ENCODE measurements at regions not wholly inside any gene's neighbourhood (a gene's known extent, or its start where the extent isn't known, plus 50 kb on each side); places are given as distances from the start of the nearest gene placed in this dataset.

DNA sequence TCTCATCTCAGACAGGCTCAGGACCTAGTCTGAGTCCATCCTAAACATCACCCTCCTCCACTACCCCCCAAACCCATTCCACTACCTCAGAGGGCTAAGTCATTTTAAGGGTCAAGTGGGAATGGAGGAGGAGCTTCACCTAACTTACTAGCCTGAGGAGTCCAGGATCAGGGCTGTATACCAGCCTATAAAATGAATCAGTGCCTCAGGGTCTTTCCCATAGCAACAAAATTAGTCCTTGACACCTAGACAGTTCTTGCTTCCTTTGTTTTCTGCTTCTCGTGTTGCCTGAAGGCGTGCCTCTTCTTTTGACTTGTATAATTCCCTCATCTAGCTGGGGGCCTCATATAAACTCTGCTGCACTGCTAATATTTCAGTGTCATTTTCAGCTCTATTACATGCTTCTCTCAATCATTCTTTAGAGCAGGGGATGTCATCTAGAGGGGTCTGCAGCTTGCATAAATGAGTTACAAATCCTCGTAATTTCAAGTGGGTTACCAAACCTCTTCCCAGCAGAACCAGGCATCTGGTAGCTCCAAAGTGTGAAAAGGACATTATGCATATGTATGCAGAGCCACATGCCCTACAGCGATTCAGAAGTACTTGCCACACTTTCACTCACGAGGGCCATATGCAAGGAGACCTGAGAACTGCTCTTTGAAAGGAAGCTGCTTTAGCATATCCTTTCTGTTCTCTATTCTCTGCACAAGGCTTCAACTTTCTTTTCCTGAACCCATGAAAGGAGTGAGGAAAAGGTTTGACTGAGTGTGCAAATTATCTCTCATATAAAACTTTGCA, 311.7 kb upstream of the SEMA6D start:
- Histone ChIP-seq H3K27ac (ENCODE audit: low read depth, low read length) (no peak overlapping the region), H3K27me3 (ENCODE audit: insufficient read depth, low read length) (no peaks in the 10 kb centered on the region), H3K9me2 (ENCODE audit: insufficient read depth) (no peaks in the 10 kb centered on the region), H3K36me3 (ENCODE audit: control insufficient read depth in 1 of 2, insufficient read depth in 2 of 2, low read length in 2 of 2) (no peaks in the 10 kb centered on the region), H3K9ac (ENCODE audit: low read length) (no peak overlapping the region), H3K4me3 (replicated peaks in 1 of 2; ENCODE audit: low read depth in 1 of 2, low read length in 2 of 2) (no peak overlapping the region), H2AFZ (ENCODE audit: low read depth, low read length, poor library complexity, severe bottlenecking) (no peak overlapping the region), H3K79me2 (ENCODE audit: insufficient read depth, low read length) (no peaks in the 10 kb centered on the region), H4K20me1 (ENCODE audit: insufficient read depth) (no peaks in the 10 kb centered on the region), H3K4me1 (ENCODE audit: control insufficient read depth in 1 of 2, insufficient read depth in 2 of 2, low read length in 2 of 2) (no peaks in the 10 kb centered on the region), H3K4me2 (ENCODE audit: low read length) (no peak overlapping the region), H3K9me3 (ENCODE audit: control insufficient read depth in 1 of 2, insufficient read depth in 1 of 2, low read depth in 1 of 2, low read length in 2 of 2) (peaks cover 6 to 39% of the 10 kb centered on the region in 2 experiments; a peak in 2 of 4 replicates)
- DNase-seq (ENCODE audit: low read depth, low spot score): no peak
- intact Hi-C loops (cut with micrococcal nuclease): no loop called here
- ChIA-PET POLR2A (no interaction called here), RAD21 (ENCODE audit: low non-redundant PET in 1 of 2, low total read pairs in 2 of 2, uncharacterized antibody in 2 of 2, unreplicated experiment in 2 of 2) (no interaction called here), CTCF (no interaction called here)
- ATAC-seq: no peak
- TF ChIP-seq POLR2A (IDR thresholded peaks at IDR 0.05; ENCODE audit: borderline replicate concordance, extremely low read depth, insufficient read depth, insufficient read length): no peak
- TF ChIP-seq FOSL1 (IDR thresholded peaks at IDR 0.05; ENCODE audit: low read depth): no peak
- no peak for TF ChIP-seq CBX3 (IDR thresholded peaks at IDR 0.05; ENCODE audit: low read depth)
- no peak for TF ChIP-seq CEBPB (IDR thresholded peaks at IDR 0.05; ENCODE audit: low read depth)
- TF ChIP-seq, protein P1, sequence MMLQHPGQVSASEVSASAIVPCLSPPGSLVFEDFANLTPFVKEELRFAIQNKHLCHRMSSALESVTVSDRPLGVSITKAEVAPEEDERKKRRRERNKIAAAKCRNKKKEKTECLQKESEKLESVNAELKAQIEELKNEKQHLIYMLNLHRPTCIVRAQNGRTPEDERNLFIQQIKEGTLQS (IDR thresholded peaks at IDR 0.05): no peak
- TF ChIP-seq, protein P2, sequence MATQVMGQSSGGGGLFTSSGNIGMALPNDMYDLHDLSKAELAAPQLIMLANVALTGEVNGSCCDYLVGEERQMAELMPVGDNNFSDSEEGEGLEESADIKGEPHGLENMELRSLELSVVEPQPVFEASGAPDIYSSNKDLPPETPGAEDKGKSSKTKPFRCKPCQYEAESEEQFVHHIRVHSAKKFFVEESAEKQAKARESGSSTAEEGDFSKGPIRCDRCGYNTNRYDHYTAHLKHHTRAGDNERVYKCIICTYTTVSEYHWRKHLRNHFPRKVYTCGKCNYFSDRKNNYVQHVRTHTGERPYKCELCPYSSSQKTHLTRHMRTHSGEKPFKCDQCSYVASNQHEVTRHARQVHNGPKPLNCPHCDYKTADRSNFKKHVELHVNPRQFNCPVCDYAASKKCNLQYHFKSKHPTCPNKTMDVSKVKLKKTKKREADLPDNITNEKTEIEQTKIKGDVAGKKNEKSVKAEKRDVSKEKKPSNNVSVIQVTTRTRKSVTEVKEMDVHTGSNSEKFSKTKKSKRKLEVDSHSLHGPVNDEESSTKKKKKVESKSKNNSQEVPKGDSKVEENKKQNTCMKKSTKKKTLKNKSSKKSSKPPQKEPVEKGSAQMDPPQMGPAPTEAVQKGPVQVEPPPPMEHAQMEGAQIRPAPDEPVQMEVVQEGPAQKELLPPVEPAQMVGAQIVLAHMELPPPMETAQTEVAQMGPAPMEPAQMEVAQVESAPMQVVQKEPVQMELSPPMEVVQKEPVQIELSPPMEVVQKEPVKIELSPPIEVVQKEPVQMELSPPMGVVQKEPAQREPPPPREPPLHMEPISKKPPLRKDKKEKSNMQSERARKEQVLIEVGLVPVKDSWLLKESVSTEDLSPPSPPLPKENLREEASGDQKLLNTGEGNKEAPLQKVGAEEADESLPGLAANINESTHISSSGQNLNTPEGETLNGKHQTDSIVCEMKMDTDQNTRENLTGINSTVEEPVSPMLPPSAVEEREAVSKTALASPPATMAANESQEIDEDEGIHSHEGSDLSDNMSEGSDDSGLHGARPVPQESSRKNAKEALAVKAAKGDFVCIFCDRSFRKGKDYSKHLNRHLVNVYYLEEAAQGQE (IDR thresholded peaks at IDR 0.05; ENCODE audit: low read depth): no peak
- TF ChIP-seq EZH2phosphoT487 (IDR thresholded peaks at IDR 0.05; ENCODE audit: borderline replicate concordance): no peak
- TF ChIP-seq ZNF274 (IDR thresholded peaks at IDR 0.05; ENCODE audit: low read depth, low read length): no peak
- TF ChIP-seq SRF (IDR thresholded peaks at IDR 0.05; ENCODE audit: low read depth): no peak
- TF ChIP-seq YY1 (IDR thresholded peaks at IDR 0.05; ENCODE audit: extremely low read depth, insufficient replicate concordance, low read depth, low read length): no peak
- BruUV-seq (replicated peaks): no TSS peak

All from HCT116 (cell line).